HG03521 (cell line): ENCODE measurements at regions not wholly inside any gene's neighbourhood (a gene's known extent, or its start where the extent isn't known, plus 50 kb on each side); places are given as distances from the start of the nearest gene placed in this dataset.
A peak's percentile ranks its signal among the peaks of the same experiment; 100 is the strongest.
"Not testable (repeated sequence)": the region's sequence is repeated elsewhere in the genome, so short reads cannot be mapped to it uniquely, and the experiment has no call there.

Source experiments
- ATAC-seq: cut with Tn5 transposase; IDR thresholded peaks from one replicate; pipeline ENCODE4 v1.9.1; 2021; ENCODE audit warnings: mild to moderate bottlenecking, moderate library complexity; ENCODE audit not compliant: unreplicated experiment

DNA sequence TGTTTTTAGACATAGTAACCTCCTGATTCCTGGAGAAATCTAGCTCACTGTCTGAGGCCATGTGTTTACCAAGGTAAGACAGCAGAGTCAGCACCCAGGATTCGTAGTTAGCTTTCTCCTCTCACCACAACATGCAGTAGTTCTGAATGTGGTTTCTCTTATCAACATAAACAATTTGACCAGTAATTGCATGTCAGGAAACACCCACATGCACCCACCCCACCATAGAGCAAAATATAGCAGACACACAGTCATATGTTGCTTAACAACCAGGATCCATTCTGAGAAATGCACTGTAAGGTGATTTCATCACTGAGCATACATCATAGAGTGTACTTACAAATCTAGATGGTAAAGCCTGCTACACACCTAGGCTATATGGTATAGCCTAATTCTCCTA lies 1004.0 kb downstream of the ANKRD7 start:
- ATAC-seq = no peak

DNA sequence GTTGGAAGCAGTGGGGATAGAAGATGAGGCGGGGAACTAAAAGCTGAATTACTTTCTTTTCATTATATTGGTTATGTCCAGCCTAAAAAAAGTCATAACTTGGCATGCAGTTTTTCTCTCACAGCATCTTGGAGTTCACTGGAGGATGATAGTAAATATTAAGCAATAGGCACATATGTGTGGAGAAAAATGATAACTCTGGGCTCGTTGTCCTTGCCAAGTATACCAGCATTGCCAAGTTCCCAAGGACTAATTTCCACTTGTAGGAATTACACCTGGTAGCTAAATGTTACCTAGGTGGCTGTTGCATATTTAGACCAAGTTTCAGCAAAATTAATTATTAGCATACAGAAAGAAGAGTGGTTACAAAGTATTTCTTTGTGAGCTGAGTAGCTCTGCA lies 1007.6 kb downstream of the ANKRD7 start:
- ATAC-seq = no peak

DNA sequence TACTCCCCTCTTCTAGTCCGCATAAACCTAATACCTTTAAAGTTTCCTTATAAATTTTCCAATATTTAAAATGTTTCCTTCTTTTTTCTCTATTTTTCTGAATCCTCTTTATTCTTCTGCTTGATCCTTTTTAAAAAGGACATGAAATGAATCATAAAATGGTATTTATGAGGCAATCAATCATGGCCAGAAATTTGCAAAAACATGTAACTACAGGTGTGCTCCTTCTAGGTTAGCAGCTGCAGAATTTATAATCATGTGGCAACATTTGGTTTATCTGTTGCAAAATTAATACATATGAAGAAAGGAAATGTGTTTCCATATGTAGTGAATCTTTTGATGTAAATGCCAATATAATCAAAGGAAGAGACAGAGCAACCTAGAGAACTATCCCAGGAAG lies 1008.5 kb downstream of the ANKRD7 start:
- ATAC-seq = no peak

DNA sequence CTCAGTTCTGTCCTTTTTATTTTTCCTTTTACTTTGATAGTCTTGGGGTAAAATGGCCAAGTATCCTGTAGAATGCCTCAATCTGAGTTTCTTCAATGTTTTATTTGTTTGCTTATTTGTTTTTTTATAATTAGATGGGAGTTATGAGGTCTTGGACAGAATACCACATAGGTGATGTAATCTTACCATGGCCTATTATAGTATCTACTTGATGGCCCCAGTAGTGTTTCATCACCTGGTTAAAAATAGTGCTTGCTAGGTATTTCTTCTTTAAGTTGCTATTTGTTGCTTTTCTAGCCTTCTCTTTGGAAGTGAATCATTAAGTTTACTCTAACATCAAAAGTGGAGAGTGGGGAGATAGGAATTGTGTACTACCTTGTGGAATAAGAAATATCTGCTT lies 1020.0 kb upstream of the KCND2 start:
- ATAC-seq = no peak

DNA sequence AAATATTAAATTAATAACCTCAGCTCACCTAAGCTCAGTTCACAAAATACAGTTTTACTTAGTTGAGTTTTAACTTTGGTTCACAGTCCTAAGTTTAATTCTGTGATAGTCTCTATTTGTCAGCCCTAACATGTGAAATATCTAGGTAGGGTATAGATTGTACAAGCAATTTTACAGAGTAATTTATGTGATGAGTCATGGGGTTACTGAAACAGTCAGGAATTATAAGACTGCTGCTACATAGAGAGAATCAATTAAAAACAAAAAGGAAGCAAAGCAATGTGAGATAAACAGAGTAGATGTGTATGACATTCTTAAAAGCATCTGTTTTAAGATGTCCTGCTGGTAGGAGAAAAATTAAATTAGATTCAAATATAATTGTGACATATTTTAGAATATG lies 1018.2 kb upstream of the KCND2 start:
- no peak for ATAC-seq

DNA sequence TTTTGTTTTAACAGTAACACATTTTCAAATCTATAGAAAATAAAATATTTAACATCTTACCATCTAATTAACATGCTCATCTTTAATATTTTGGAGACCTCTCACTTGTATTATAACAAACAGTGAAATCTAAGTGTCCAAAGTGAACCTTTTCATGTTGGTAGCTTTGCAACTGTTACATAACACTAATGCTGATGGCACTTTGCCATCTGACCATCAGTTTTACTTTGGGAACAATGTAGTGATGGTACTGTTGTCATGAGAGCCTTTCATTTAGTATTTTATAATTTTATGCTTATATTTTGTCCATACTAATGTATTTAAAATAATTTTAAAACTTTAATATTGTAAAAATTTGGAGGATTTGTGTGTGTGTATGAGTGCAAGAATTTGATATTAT lies 1017.0 kb upstream of the KCND2 start:
- ATAC-seq = no peak

DNA sequence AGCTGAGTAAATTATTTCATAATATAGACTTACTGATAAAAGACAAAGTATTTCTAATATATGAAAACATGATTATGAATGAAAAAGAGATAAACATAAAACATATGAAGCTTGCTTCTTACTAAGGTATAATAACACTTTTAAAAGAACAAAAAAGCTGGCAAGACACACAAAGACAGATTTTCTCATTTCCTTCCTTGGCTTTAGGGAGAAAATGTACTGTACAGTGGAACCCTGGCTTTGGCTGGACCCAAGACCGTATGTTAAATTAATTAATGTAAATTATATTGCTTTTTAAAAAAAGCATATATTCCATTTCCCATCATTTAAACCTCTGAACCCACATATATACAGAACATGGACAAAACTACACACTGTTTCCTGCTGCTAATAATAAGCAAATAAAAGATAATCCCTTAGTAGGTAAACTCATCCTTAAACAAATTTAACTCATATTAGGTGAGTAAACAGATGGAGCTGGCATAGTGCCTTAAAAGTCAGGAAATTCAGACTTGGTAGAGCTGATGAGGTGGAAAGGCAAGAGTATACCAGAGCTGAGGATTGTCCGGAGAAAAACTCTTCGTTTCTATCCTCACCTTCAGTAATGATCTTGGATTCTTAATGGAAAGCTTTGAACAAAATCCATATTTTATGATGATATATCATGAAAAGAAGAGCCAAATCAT lies 1016.4 kb upstream of the KCND2 start:
- no peak for ATAC-seq

DNA sequence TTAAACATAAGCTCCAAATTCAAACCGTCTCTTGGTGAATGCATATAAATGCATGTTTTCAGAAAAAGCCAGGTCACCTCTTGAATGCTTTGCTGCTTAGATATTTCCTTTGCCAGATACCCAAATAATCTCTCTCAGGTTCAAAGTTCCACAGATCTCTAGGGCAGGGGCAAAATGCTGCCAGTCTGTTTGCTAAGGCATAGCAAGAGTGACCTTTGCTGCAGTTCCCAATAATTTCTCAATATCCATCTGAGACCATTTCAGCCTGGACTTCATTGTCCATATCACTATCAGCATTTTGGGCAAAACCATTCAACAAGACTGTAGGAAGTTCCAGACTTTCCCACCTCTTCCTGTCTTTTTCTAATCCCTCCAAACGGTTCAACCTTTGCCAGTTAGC lies 1006.2 kb upstream of the KCND2 start:
- not testable (repeated sequence) for ATAC-seq

DNA sequence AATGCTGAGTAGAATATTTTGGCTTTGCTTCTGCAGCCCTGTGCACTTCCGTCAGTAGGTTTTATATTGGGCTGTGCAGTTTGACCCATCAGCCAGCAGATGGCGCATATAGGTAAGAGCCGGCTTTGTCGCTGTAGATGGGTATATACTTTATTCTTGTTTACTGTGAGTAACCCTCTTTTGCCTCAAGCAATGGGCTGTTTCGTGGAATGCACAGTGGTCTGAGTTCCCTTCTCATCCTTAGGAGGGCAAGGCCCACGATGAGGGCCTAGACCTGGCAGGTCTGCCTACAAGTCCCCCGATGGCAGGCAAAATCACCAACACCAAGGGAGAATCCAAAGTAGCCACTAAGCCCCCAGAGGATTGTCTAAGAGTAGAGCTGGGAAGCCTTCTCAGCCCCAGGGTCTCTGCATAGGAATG lies 1002.9 kb upstream of the KCND2 start:
- peak; percentile 92 for ATAC-seq

DNA sequence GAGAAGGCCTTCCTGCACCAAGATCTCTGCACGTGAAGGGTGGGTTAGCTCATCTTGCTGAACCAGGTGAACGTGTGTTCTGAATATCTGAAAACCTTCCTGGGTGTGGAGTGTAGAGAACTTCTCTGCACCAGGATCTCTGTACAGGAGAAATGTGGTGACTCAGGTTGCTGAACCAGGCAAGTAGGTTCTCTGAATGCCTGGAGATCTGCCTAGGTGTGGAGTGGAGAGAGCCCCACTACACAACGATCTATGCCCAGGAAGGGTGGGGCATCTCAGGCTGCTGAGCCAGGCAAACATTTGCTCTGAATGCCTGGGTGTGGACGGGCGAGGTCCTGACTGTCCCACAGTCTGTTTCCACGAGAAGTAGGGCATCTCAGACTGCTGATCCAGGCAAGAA lies 1002.3 kb upstream of the KCND2 start:
- no peak for ATAC-seq

DNA sequence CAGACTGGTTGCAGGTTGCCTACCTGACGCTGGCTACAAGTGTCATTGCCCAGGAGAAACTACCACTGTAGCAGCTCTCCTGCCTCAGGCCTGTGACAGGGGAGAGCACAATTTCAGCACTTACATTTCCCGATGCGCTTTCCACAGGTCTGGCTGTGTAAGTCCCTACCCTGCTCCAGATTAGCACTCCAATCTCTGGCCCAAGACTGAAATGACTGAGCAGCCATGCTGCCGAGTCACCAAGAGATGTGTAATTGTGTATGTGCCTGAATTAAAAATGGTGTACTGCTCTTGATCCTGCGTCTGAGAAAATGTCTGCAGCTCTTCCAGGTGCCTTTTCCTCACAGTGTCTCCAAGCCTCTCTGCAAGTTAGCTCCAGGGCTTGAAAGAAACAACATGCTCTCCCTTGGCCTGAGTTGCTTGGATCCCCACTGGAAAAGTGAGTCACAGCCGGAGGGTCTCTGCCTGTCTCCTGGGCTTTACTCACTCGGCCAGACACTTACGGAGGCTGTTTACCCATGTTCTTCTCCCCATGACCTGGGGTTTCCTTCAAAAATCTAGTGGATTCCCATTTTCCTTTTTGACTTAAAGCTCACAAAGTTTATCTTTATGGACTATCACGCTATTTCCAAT lies 1001.7 kb upstream of the KCND2 start:
- no peak for ATAC-seq

DNA sequence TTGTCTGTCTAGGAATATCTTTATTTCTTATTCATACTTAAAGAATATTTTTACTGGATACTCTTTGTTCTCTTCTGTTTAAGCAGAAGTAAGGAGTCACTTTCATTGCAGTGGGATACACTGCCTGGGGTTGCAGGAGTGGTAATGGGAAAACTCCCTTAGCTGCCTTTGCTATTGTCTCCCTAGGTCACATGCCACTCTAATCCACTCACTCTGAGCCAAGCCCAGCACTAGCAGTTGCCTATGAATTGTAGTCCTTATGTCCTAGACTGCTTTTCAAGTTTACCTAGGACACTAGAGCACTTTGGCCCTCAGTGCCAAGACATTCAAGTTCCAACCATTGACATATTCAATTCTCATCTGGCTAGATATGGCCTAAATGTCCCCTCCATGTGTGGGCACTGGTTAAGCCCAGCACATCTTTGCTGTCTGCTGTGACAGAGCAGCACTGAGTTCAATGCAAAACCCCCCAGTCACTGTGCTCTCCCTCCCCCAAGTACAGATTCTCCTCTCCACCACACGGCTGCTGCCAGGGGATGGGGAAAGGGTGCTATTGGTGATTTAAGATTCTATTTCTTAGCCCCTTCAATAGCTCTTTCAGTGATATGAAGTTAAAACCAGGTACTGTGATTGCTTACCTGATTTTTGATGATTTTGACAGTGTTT lies 991.7 kb upstream of the KCND2 start:
- no peak for ATAC-seq

DNA sequence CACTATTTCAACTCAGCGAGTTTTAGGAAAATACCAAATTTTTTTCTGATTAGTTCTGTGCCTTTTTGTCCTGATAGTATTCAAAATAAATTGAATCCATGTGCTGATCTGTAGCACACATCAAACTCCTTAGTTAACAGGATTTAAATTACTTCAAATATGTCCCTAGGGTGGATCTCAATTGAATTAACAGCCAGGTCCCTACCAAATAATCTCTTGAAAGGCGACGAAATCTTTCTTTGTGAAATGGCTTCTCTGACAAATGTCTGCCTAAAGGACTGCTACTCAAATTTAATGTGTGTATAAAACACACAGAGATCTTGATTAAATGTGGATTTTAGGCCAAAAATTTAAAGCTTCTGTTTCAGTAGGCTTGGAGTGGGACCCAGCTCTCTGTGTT lies 989.6 kb upstream of the KCND2 start:
- no peak for ATAC-seq

DNA sequence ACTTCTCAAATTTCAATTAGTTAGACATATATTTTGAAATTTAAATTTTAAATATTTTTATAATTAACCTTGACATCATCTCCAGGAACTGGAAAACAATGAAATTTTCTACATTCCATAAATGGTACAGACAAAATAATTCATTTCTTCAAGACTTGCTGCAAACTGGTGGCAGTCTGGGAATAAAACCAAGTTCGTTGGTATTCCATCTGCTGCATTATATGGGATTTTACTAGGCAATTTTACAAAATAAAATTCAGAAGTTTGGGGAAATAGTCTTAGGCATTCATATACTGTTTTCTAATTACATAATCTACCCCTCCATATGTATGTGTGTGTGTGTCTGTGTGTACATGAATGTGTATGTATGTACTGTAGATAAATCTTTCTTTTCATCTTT lies 984.6 kb upstream of the KCND2 start:
- no peak for ATAC-seq

DNA sequence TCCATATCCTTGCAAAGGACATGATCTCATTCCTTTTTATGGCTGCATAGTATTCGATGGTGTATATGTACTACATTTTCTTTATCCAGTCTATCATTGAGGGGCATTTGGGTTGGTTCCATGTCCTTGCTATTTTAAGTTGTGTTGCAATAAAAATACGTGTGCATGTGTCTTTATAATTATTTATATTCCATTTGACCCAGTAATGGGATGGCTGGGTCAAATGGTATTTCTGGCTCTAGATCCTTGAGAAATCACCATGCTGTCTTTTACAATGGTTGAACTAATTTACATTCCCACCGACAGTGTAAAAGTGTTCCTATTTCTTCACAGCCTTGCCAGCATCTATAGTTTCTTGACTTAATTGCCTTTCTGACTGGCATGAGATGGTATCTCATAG lies 972.6 kb upstream of the KCND2 start:
- ATAC-seq = not testable (repeated sequence)

DNA sequence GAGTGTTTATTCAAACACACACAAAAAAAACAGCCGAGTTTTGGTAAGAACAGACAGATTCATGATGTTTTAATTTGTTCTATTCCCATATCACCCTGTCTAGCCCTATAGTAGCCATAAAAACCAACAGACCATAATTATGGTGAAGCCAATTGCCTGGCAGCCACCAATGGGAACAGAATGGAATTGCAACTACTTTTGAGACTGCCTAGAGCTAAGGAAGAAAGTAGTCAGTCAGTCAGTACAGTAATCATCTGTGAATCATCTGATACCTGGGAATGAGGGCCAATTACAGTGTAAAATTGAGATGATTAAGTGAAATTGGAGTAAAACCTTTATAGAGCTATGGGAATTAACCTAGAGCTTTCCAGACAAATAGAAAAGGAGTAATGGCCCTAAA lies 952.7 kb upstream of the KCND2 start:
- ATAC-seq = no peak

DNA sequence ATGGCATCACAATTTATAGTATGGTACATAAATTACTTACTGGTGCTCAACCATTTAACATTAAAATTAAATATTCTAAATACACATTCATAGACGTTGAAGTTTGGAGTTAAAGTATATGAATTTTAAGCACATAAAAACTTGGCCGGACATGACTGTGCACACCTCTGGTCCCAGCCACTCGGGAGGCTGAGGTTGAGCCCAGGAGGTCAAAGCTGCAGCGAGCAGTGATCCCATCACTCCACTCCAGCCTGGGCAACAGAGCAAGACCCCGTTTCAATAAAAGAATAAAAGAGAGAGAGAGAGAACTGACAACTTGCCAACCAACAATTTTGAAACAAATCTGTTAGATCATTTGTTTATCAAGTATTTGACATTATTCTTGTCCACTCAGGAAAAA lies 943.3 kb upstream of the KCND2 start:
- no peak for ATAC-seq

DNA sequence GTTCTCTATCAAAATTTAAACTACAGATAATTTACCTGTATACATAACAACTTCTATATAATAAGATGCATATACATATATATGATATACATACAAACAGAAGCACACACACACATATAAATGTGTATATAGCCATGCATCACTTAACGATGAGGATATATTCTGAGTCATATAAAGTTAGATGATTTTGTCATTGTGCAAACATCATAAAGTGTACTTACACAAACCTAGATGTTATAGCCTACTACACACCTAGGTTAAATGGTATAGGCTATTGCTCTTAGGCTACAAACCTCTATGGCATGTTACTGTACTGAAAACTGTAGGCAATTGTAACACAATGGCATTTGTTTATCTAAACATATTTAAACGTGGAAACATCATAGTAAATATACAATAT lies 937.6 kb upstream of the KCND2 start:
- ATAC-seq = no peak

DNA sequence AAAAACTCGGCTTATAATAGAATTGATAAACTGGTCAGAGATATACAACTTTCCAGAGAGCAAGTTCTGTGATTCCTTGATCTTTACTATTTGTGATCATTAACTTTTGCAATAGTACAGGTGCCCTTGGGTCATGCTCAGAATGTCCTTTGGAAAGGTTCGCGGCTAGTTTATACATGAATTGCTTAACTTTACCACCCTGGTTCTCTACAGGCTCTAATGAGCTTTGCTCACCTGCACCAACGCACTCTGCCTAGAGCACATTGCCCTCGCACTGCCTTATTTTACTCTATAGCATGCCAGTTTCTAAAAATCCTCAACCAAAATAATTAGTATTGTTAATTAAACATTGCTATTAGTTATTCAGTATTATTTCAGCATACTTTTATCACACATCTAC lies 931.2 kb upstream of the KCND2 start:
- ATAC-seq = no peak

DNA sequence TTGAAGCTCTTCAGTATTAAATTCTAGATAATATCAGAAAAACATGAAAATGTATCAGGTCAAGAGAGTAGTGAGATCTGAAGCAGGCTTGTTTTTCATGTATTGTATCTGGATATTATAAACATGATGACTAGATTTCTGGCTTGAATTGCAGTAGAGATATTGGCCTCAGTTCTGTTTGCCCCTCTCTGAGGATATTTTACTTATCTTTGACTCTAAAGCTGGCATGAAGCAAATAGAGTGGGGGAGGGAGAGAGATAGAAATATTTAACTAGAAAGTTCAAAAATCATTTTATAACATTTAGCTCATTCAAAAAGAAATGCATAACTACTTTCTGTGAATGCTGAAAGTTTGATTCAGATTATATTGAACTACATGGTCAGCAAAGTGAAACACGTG lies 929.7 kb upstream of the KCND2 start:
- ATAC-seq = no peak

DNA sequence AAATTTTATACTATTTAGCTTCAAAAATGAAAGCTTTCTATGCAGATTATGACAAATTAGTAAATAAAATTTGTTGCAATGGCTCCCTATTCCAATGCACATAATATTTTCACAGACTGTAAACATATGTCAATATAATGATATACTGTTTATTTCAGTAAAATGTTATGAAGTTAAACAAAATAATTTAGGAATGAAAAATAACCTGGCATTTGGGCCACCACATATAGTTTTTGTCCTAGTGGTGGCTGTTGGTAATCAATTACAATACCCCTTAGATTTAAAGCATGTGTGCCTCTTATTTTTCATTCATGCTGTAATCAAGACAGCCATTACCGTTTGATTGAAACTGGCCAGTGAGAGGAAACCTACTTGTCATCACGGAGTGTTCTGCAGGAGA lies 928.5 kb upstream of the KCND2 start:
- ATAC-seq = no peak

DNA sequence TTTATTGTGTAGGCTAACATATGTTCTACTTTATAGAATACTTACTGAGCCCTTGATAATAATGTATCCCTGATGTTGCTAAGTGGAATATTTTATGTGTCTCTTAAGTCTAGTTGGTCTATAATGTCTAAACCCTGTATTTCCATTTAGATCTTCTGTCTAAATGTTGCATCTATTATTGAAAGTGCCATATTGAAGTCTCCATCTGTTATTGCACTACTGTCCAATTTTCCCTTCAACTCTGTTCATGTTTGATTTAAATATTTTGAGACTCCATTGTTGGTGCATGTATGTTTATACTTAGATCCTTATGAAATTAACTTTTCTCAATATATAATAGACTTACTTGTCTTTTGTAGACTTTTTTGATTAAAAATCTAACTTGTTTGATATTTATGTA lies 924.5 kb upstream of the KCND2 start:
- ATAC-seq = no peak

DNA sequence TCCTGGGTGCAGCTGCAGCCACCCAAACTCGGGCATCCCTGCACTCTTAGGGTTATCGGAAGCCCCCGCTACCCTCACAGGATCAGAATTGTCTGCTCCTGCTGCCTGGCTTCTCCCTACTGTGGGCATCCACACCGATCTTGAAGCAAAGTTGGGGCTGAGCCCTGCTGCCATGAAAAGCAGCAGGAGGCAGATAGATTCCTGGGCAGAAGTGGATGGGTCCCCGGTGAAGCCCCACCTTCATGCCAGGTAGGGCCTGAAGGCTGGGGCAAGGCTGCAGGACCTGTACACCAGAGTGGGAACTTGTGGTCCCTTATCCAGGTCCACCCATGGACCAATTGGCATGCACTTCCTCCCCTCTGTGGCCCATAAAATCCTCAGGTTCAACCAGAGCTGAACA lies 922.6 kb upstream of the KCND2 start:
- ATAC-seq = no peak
